A673 (cell line): ENCODE measurements at regions not wholly inside any gene's neighbourhood (a gene's known extent, or its start where the extent isn't known, plus 50 kb on each side); places are given as distances from the start of the nearest gene placed in this dataset.

Experiments
- BruUV-seq: library from RNA; stranded (reverse); fragments of 400-500 nt; replicated peaks from 2 replicates; lab custom pipeline; 2021; lab: Mats Ljungman, UMichigan
- CTCF ChIA-PET: fragments of 300-600 bp; sonication (Branson Sonifier 250); formaldehyde crosslinking; loops from one replicate; lab custom pipeline; 2022; ENCODE audit warnings: antibody characterized with exemption; lab: Charles Lee
- POLR2A ChIA-PET: fragments of 300-600 bp; sonication (Branson Sonifier 250); formaldehyde crosslinking; loops from one replicate; lab custom pipeline; 2022; ENCODE audit warnings: antibody characterized with exemption; ENCODE audit not compliant: low non-redundant PET; lab: Charles Lee
- DNase-seq: peaks from one replicate; pipeline ENCODE4 v3.0.0-alpha.2; 2015; ENCODE audit warnings: low spot score
- H3K27ac ChIP-seq: fragments of 200-600 bp; sonication (generic); 2 replicates; pipeline ENCODE4 v1.5.1; 2016; ENCODE audit warnings: mixed run types, low read depth, mild to moderate bottlenecking, mixed read lengths, antibody characterized with exemption, low read length; ENCODE audit not compliant: poor library complexity, severe bottlenecking
- H3K27me3 ChIP-seq: fragments of 200-600 bp; sonication (generic); replicated peaks from 2 replicates; pipeline ENCODE4 v1.6.1; 2017; ENCODE audit warnings: mixed run types, low read depth, mild to moderate bottlenecking, mixed read lengths, antibody characterized with exemption, low read length; ENCODE audit not compliant: insufficient read depth, poor library complexity
- H3K36me3 ChIP-seq: fragments of 200-600 bp; sonication (generic); 2 replicates; pipeline ENCODE4 v1.6.1; 2016; ENCODE audit warnings: mixed run types, mild to moderate bottlenecking, mixed read lengths, antibody characterized with exemption, low read length; ENCODE audit not compliant: insufficient read depth, poor library complexity, severe bottlenecking
- H3K4me1 ChIP-seq: fragments of 200-600 bp; sonication (generic); 2 replicates; pipeline ENCODE4 v1.6.1; 2017; ENCODE audit warnings: mixed run types, mild to moderate bottlenecking, mixed read lengths, antibody characterized with exemption, low read length; ENCODE audit not compliant: insufficient read depth, poor library complexity, severe bottlenecking
- H3K4me3 ChIP-seq: fragments of 200-600 bp; sonication (generic); 2 replicates; pipeline ENCODE4 v1.5.1; 2016; ENCODE audit warnings: low read depth, mixed run types, mild to moderate bottlenecking, mixed read lengths, low read length; ENCODE audit not compliant: poor library complexity, severe bottlenecking
- H3K9me3 ChIP-seq: fragments of 200-600 bp; sonication (generic); 2 replicates; pipeline ENCODE4 v1.6.1; 2016; ENCODE audit warnings: mixed run types, low read depth, mild to moderate bottlenecking, mixed read lengths, antibody characterized with exemption, low read length; ENCODE audit not compliant: poor library complexity, severe bottlenecking
- EZH2 ChIP-seq: fragments of 200-600 bp; sonication (generic); IDR thresholded peaks from 2 replicates; pipeline ENCODE4 v1.6.1; 2017; ENCODE audit warnings: borderline replicate concordance, low read depth, mild to moderate bottlenecking, mixed read lengths, antibody characterized with exemption, low read length; ENCODE audit not compliant: poor library complexity, severe bottlenecking
- intact Hi-C: fragments of 100-400 bp; cut with micrococcal nuclease; formaldehyde crosslinking; loops from one replicate; pipeline ENCODE4 v1.10.0; 2022; ENCODE audit not compliant: unreplicated experiment
- TF ChIP-seq, protein P1 (sequence below): fragments of 300-800, 200-600 bp; sonication (generic); conservative IDR thresholded peaks from 2 replicates; pipeline ENCODE4 v1.5.1; 2017; ENCODE audit warnings: low read depth, mild to moderate bottlenecking, antibody characterized with exemption, low read length, moderate library complexity, mixed read lengths

GRCh38 chr1:95703046-95703445 is 469.0 kb downstream of the RWDD3 start:
- TF ChIP-seq, protein P1, sequence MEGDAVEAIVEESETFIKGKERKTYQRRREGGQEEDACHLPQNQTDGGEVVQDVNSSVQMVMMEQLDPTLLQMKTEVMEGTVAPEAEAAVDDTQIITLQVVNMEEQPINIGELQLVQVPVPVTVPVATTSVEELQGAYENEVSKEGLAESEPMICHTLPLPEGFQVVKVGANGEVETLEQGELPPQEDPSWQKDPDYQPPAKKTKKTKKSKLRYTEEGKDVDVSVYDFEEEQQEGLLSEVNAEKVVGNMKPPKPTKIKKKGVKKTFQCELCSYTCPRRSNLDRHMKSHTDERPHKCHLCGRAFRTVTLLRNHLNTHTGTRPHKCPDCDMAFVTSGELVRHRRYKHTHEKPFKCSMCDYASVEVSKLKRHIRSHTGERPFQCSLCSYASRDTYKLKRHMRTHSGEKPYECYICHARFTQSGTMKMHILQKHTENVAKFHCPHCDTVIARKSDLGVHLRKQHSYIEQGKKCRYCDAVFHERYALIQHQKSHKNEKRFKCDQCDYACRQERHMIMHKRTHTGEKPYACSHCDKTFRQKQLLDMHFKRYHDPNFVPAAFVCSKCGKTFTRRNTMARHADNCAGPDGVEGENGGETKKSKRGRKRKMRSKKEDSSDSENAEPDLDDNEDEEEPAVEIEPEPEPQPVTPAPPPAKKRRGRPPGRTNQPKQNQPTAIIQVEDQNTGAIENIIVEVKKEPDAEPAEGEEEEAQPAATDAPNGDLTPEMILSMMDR = no peak
- TF ChIP-seq EZH2 = no peak
- Histone ChIP-seq H3K4me1 (no peaks in the 10 kb centered on the region), H3K27me3 (peaks cover under 1% of the 10 kb centered on the region), H3K27ac (no peak overlapping the region), H3K9me3 (peaks cover 20% of the 10 kb centered on the region), H3K4me3 (no peak overlapping the region), H3K36me3 (no peaks in the 10 kb centered on the region)
- ChIA-PET POLR2A (no interaction called here), CTCF (no interaction called here)
- BruUV-seq = no TSS peak
- no peak for DNase-seq
- intact Hi-C loops = no loop called here

GRCh38 chr1:95716097-95716496 is 482.1 kb downstream of the RWDD3 start:
- BruUV-seq = no TSS peak
- intact Hi-C loops = no loop called here
- TF ChIP-seq, protein P1 = no peak
- no peak for TF ChIP-seq EZH2
- H3K4me1 ChIP-seq = no peaks in the 10 kb centered on the region
- H3K27me3 ChIP-seq = no peaks in the 10 kb centered on the region
- POLR2A ChIA-PET = no interaction called here
- no peak for DNase-seq
- H3K4me3 ChIP-seq = no peak overlapping the region
- H3K27ac ChIP-seq = no peak overlapping the region
- H3K36me3 ChIP-seq = no peaks in the 10 kb centered on the region
- H3K9me3 ChIP-seq = no peaks in the 10 kb centered on the region
- CTCF ChIA-PET = no interaction called here

DNA sequence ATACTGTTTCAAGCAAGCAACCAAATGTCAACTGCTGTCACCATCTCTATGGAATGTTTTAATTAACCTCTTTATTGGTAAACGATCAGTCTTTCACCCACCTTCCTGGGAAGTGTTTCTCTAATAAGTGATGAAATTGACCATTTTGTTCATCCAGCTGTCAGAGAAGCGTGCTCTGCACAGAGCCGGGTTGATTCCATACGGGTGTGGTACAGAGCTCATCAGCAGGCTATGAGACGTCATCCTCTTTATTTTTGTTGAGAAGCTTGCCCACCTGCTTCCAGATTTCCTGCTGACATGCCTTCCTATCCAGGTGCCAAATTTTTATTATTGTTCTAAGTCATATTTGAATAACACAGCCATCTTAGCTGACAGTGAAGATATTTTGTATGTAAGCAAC is 482.5 kb downstream of the RWDD3 start:
- TF ChIP-seq, protein P1 = no peak
- no peak for TF ChIP-seq EZH2
- no peak overlapping the region for H3K4me3 ChIP-seq
- H3K27ac ChIP-seq = no peak overlapping the region
- intact Hi-C loops = no loop called here
- ChIA-PET CTCF (no interaction called here), POLR2A (no interaction called here)
- no peaks in the 10 kb centered on the region for H3K4me1 ChIP-seq
- no peaks in the 10 kb centered on the region for H3K9me3 ChIP-seq
- DNase-seq = no peak
- no peaks in the 10 kb centered on the region for H3K27me3 ChIP-seq
- BruUV-seq = no TSS peak
- H3K36me3 ChIP-seq = no peaks in the 10 kb centered on the region
